Left renal pelvis (tissue), 4 donors: ENCODE measurements at regions not wholly inside any gene's neighbourhood (a gene's known extent, or its start where the extent isn't known, plus 50 kb on each side); places are given as distances from the start of the nearest gene placed in this dataset.

Experiments used
- DNase-seq, 4 donors: peaks; one replicate each; pipeline ENCODE4 v3.0.0-alpha.2; 2013; ENCODE audit warnings: low read depth in 4 of 4, low spot score in 3 of 4

DNA sequence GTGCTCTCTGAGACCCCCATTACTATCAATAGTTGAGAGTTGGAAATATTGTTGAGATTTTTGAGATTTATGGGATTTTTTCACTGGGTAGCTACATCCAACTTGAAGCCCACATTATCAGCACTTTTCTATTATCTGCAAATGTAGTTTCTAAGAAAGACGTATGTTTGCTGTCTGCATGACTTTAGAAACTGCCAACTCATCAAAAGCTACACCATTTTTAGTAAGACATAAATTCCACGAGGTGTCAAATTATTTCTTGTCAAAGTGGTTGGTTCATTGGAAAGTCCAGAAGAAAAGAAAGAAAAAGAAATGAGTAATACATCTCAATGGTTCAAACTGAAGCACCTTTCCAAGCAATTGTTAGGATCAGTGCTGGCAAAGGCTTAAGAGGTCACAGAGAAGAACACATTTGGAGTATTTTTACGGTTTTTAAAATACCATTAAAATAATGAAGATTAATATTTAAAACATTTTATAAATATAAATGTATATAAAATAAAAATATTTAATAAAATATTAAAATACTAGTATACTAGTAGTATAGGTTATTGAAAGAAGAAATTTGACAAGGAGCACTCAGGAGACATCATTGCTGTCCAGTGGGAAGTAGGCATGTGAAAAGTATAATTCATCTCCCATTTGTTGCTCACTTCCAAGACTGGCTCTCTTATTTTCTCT, 463.5 kb downstream of the TAFA4 start:
- DNase-seq = no peak

DNA sequence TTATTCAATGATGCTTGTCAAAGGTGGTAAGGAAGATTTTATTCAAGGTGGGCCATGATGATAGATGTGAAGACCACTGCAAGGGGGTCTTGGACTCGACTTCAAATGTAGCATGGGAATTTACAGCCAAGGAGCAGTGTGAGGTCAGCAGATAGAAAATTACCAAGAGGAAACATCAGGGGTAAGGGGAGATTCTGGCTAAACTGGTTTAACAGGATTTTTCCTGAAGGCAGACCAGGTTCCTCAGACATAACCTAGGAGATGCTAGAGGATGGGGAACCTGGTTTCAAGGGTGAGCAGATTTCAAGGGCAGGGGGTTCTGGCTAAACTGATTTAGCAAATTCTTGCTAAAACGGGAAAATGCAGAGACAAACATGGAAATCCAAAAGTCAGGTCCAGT, 464.9 kb downstream of the TAFA4 start:
- no peak for DNase-seq

DNA sequence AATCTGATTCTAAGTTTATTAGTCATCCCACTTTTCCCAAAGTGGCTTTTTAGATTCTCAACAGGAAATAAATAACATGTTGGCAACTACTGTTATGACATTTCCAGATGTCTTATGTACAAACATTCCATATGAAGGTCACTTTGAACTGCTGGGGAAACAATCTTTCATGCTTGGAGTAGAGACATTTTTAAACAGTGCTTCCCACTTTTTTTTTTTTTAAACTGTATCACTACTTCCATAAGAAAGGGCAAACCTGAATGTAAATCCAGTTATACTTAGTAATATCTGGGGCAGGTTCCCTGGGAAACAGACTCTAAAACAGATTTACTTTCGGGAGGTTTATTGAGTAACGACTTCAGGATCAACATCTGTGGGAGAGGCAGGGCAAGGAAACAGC, 473.8 kb downstream of the TAFA4 start:
- DNase-seq = no peak

DNA sequence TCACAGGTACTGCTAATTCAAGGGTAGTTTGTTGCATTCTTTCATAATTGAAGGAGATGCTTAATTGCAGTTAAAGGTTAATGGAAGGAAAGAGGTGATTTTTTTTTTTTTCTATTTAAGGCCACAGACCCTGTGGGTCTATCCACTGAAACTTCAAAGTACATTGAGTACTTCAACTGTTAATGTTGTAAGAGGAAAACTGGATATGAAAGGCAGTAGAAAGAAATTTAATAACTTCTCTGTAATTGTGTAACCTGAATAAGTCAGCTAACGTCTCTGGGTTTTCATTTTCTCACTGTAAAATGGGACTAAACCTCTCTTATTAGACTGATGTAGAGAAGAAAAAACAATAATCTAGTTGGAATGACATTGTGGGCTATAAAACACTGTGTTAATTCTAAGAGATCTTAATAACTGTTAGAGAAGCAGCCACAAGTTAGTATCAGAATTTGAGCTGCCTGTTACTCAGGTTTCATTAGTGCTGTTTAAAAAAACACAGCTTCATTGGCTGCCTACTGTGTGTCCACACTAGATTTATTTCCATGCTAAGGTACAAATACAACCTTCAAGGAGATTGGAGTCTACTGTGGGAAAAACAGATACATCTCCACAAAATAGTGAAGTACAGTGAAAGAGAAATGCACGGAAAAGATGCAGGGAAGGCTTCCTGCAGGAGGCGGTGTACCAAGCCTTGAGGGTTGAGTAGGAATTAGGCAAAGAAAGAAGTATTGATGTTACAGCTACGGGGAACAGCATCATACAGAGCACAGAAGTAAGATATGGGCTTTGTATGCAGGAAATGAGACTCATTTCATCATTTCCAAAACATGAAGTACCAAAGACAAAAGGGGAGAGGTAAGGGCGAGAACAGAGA, 483.6 kb downstream of the TAFA4 start:
- DNase-seq = no peak

DNA sequence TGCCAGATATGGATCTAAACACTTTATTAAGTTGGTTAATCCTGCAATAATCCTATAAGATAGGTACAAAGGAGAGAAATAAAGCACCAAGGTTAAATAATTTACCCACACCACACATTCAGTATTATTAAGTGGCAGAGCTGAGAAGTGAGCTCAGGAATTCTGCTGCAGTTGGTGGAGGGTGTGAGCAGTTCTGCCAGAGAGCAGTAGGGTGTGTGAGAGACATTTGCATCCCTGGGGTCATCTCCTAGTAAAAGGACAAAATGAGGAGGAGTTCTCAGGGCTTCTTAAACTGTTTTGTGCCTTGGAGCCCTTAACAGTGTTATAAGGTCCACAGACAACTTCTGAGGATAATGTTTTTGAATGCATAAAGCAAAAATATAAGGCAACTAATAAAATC, 484.5 kb downstream of the TAFA4 start:
- no peak for DNase-seq

DNA sequence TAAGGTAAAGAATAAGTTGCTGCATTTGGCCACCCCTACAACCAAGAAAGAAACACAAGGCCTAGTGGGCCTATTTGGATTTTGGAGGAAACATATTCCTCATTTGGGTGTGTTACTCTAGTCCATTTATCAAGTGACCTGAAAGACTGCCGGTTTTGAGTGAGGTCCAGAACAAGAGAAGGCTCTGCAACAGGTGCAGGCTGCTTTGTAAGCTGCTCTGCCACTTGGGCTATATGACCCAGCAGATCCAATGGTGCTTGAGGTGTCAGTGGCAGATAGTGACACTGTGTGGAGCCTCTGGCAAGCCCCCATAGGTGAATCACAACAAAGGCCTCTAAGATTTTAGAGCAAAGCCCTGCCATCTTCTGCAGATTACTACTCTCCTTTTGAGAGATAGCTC, 491.3 kb downstream of the TAFA4 start:
- DNase-seq = no peak

DNA sequence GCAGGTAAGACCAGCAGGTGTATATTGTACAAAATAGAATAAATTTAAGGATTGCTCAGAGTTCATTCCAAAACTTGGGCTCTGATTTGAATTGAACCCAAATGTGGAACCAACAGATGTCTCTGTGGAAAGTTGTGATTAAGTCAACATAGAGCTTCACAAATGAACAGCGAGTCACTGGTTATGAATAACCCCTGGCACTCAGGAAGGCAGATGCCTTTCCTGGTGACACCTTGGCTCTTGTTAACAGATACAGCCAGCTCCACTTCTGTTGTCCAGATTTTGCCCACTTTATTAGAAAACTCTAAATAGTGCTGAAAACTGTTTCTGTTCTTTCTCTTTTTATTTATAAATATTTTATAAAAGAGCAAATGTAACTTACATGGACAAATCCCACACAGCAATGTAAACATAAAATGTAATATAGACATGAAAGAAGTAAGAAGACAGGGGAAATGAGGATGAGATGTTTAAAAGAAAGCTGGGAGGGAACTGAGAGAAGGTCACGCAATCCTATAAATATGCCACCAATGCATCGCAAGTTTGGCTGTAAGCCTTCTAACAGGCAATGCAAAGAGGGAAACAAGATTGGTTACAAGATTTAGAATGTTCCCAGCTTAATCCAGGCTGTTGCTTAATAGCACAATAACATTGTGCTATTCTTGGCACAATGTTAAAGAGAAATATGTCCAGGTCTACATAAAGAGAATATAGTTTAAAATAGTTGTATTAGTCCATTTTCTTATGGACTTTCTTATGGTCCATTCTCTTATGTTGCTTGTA, 495.5 kb downstream of the TAFA4 start:
- no peak for DNase-seq

DNA sequence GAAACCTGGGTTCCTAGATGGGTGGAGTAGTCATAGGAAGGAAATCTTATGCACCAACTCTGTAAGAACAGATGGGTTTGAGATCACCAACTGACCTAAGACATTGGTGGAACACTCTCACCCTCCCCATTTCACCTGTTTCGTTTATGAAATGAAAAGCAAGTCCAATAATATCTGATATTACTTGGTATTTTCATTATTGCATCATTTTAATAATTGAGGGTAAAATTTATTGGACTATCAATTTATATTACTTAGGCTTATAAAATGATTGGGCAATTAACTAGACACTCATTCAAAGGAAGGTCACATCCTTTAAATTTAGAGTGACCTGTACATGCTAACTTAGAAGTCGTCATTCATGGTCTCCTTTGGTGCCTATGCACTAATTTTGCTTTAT, 503.9 kb downstream of the TAFA4 start:
- DNase-seq = no peak

DNA sequence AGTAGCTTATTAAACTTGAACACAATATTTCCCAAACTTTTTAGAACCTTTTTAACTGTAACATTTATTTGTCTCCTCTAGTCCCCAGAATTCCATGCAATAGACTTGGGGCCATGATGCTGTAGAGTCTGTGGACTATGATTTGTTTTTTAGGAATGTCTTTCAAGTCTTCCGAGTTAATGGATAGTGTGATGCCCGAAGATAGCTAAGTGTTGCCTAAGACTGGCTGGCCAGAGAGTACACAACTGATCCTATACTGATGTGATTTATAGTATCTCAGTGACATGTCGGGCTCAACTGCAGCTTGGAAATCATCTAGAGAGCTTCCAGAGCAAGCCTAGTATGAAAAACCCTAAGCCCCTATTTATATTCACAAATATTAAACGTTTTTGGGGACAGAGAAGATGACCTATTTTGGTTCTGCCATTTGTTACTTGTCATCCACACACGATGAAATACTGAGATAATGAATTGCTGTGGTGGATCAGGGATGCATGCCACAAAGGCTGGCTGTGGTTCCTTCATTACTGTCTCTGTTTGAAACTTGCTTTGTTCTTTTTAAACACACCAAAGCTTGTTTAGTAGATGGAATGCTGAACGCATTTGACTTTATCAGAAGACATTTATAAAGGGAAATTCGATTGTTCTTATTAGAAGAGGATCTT, 507.4 kb downstream of the TAFA4 start:
- no peak for DNase-seq

DNA sequence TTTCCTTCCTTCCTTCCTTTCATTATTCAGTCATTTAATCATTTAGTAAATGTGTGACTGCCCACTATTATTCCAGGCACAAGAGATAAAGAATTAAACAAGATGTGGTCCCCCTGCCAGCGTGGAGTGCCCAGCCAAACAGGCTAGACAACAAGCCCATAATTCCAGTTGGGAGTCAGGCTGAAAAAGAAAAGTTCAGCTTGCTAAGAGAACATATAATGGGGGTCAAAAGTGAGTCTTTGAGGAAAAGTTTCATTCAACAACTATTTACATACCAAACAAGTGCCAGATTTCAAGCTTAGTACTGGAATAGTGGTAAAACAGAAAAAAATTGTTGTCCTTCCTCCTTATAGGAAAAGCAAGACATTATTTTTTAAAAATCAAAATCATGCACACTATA, 523.7 kb downstream of the TAFA4 start:
- no peak for DNase-seq

DNA sequence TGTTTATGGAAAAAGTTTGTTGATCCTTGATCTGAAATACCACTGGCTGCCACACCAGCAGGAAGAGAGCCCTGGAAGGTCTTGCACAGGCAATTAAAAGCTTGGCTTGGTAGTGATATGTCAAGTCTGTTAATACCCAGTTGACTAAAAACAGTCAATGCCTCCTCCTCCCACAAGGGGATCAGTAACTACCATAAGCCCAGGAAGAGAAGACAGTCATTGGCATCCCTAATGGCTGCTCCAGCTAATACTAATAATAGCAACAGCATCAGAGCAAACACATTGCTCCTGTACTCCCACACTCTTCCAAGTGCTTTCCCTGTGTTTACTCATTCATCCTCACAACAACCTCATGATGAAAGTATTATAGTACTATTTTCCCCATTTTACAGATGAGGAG, 528.6 kb downstream of the TAFA4 start:
- no peak for DNase-seq

DNA sequence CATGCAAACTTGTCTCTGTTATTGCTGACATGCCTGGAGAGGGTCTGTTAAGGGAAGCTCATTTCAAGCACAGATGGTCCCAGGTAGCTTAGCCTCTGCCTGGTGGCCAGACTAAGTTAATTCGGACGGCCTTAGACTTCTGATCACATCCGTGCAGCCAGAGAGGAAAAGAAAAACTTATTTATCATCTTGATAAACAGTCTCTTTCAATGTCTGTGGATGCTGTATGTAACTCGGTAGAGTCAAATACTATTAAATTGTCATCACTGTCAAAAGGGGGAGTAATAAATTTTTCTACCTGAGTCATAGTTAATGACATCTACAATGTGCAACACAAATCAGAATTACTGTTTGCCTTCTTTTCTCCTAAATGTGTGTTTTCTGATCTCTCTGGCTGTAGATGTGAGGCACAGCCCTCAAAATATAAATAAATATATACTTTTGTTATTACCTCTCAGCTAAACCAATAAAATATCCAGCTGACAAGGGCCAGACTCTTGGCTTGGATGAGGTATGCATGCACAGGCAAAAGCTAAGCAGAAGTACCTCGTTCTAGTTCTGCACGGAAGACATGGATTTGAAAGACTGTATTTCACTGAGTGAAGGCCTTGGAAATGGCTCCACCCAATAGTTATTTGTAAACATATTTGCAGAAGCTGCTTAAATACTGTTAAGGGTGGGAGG, 530.0 kb downstream of the TAFA4 start:
- DNase-seq = no peak

DNA sequence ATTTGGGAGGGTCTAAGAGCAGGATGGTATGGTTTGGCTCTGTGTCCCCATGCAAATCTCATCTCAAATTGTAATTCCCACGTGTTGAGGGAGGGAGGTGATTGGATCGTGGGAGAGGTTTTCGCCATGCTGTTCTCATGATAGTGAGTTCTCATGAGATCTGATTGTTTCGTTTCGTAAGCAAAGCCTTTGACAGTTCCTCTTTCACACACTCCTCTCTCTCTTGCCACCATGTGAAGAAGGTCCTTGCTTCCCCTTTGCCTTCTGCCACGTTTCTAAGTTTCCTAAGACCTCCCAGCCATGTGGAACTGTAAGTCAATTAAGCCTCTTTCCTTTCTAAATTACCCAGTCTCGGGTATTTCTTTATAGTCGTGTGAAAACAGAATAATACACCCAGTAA, 553.7 kb downstream of the TAFA4 start:
- no peak for DNase-seq

DNA sequence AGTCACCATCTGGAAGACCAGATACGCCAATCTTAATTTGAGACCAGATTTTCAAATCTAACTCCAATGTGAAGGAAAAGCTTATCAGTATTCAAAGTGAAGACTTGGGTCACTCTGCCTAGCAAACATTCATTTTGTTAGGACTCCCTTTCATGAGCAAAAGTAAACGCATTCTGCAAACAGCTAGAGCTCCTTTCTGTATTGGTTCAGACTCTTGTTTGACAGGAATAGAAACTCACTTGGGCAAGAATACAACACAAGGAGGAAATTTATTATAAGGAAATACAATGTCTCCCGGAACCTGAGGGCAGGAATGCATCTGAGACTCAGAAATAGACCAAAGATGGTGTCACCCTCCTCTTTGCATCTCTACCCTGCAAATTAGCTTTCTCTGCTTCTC, 558.6 kb downstream of the TAFA4 start:
- no peak for DNase-seq

DNA sequence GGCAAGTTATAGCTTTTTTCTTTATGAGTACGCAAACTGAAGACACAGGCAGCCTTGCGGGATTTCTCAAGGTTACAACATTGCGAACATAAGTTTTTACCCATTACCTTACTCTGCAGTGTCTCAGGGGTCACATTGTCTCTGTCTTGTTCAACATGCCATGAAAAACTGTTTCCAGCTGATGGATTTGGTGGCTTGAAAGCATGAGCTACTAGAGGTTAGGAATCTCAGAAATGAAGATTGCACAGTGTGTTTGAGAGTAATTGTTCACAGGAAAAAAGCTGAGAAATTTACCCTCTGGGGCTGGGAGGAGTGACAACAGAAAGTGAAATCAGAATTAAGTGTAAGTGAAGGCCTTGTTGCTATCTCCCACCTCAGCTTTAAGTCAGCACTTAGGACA, 568.6 kb downstream of the TAFA4 start:
- no peak for DNase-seq

DNA sequence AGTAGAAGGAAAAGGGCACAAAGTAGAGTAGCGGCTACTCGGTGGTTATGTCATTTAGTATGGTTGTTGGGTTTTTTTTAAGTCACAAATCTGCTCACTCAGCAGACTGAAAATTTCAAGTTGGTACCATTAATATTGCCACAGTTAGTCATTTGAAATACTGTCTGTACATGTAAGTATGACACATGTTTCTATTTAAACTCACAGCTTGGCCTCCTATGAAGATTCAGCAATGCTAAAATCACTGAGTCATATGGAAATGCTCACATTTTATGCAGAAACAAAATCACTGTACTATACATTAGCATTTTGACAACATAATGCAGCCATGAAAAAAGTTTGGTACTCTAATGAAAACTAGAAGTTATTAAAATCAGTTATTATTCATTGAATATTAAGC, 571.9 kb downstream of the TAFA4 start:
- no peak for DNase-seq

DNA sequence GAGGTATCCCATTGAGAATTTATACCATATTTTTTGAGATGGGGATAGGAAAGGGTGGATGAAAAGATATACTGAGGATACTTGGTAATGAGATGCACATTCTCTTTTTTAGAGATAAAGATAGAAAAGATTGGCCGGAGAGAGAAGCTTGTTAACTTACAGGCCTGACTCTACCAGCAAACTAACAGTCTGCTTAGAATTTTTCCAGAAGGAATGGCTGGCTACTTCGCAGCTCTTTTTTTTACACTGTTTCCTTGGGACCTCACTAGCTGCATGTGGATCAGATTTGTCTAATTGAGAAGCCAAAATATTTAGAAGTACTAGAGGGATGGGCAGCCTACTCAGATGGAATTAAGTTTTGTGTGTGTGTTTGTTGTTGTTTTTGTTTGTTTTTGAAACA, 586.6 kb downstream of the TAFA4 start:
- DNase-seq = no peak

DNA sequence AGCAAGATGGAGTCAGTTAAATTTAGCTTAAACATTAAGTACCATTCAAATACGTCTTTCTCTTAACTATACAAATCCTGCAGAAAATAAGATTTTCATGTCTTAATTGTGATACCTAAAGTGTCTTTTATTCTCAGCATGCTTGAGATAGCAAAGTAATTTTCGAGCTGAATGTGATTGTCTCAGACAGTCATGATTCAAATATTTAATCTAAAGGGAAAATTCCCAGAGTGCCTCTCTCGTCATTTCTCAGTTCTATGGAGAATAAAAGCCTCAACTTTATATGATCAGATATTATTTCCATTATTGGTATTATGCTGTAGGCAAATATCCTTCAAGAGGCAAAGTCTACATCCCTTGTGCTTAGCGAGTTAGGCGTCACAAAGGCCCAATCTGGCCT, 589.9 kb downstream of the TAFA4 start:
- no peak for DNase-seq

DNA sequence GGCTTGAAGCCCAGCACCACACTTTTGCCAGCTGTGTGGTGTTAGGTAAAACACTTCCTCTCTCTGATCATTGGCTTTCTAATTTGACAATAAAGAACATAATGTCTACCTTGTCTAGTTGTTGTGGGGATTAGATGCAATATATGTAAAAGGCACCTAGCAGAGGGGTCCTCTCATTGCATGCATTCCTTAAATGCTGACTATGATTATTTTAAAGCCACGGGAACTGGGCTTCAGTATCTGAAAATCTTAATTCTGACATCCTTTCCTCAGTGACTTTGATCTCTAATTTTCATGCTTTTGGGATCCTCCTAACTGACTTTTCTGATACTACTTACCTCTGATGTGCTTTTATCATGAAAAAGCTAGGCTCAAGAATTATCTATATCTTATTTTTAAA, 596.3 kb downstream of the TAFA4 start:
- DNase-seq = no peak

DNA sequence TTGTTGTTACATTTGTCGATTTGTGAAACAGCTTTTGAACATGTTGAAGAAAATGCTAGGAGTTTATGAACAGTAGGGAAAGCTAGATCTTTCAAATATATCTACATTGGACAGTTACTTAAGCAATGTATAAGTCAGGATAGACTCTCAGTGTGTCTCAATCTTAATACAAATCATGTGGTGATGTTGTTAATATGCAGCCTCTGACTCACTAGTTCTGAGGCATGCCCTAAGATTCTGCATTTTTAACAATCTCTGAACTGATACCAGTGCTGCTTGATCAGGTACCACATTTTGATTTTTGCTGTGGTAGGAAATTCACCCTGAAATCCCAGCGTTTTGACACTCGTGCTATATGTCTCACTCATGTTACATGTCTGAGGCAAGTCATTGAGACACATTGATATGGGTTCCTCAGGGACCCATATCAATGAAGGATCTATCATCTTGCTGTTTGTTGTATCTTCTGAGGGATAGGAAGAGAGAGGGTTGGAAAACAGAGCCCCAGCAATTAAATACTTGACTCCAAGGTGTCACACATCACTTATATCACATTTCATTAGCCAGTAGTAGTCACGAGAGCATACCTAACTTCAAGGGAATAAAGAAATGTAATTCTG, 597.9 kb downstream of the TAFA4 start:
- no peak for DNase-seq
